ENCODE measurements at regions not wholly inside any gene's neighbourhood (a gene's known extent, or its start where the extent isn't known, plus 50 kb on each side); places are given as distances from the start of the nearest gene placed in this dataset.
"Not testable (repeated sequence)": the region's sequence is repeated elsewhere in the genome, so short reads cannot be mapped to it uniquely, and the experiment has no call there.

GRCh38 chr5:152711801-152712388, 306.8 kb upstream of the NMUR2 start:
- DNase-seq: no peak

- DNase-seq: no peak
These were observed 312.3 kb upstream of the NMUR2 start for GRCh38 chr5:152717393-152717792.

- DNase-seq: no peak
These were observed 318.4 kb upstream of the NMUR2 start for GRCh38 chr5:152723482-152723881.

- DNase-seq: no peak
These were observed 325.1 kb upstream of the NMUR2 start for GRCh38 chr5:152730176-152730575.

GRCh38 chr5:152736906-152737305, 331.8 kb upstream of the NMUR2 start:
- DNase-seq: no peak

- DNase-seq: no peak
These were observed 334.8 kb upstream of the NMUR2 start for GRCh38 chr5:152739916-152740315.

- not testable (repeated sequence) for DNase-seq
These were observed 336.0 kb upstream of the NMUR2 start for GRCh38 chr5:152741126-152741525.

- not testable (repeated sequence) for DNase-seq
These were observed 382.7 kb upstream of the NMUR2 start for GRCh38 chr5:152787709-152788217.

GRCh38 chr5:152801886-152802285, 396.8 kb upstream of the NMUR2 start:
- no peak for DNase-seq

GRCh38 chr5:152804179-152804578, 399.1 kb upstream of the NMUR2 start:
- no peak for DNase-seq

GRCh38 chr5:152811988-152812387, 406.9 kb upstream of the NMUR2 start:
- no peak for DNase-seq

- no peak for DNase-seq
These were observed 408.4 kb upstream of the NMUR2 start for GRCh38 chr5:152813526-152813925.

GRCh38 chr5:152819891-152820290, 414.8 kb upstream of the NMUR2 start:
- no peak for DNase-seq

- no peak for DNase-seq
These were observed 419.2 kb upstream of the NMUR2 start for GRCh38 chr5:152824316-152824715.

- no peak for DNase-seq
These were observed 433.2 kb upstream of the NMUR2 start for GRCh38 chr5:152838241-152838786.

GRCh38 chr5:152844713-152845112, 439.6 kb upstream of the NMUR2 start:
- DNase-seq: no peak

GRCh38 chr5:152853361-152853760, 448.3 kb upstream of the NMUR2 start:
- DNase-seq: no peak

GRCh38 chr5:152855441-152855840, 450.4 kb upstream of the NMUR2 start:
- no peak for DNase-seq

GRCh38 chr5:152861231-152861630, 456.2 kb upstream of the NMUR2 start:
- DNase-seq: no peak

GRCh38 chr5:152864447-152864846, 459.4 kb upstream of the NMUR2 start:
- DNase-seq: no peak

GRCh38 chr5:152864991-152865390, 459.9 kb upstream of the NMUR2 start:
- DNase-seq: no peak

GRCh38 chr5:152869971-152870370, 464.9 kb upstream of the NMUR2 start:
- no peak for DNase-seq

GRCh38 chr5:152882621-152883020, 477.5 kb upstream of the NMUR2 start:
- no peak for DNase-seq

GRCh38 chr5:152883066-152883775, 478.1 kb upstream of the NMUR2 start:
- DNase-seq: no peak

Measured in T-helper 1 cell (primary cell).